H1 (cell line): ENCODE measurements at regions not wholly inside any gene's neighbourhood (a gene's known extent, or its start where the extent isn't known, plus 50 kb on each side); places are given as distances from the start of the nearest gene placed in this dataset.

ENCODE experiments used
- CTCF ChIA-PET: fragments of 300-600 bp; sonication (Branson Sonifier 250); formaldehyde crosslinking; loops from one replicate; lab custom pipeline; 2021; ENCODE audit not compliant: partially characterized antibody; lab: Charles Lee
- POLR2A ChIA-PET: fragments of 300-600 bp; sonication (Branson Sonifier 250); formaldehyde crosslinking; loops from one replicate; lab custom pipeline; 2021; ENCODE audit warnings: inconsistent platforms; ENCODE audit not compliant: partially characterized antibody; lab: Charles Lee
- DNase-seq, 2 experiments: peaks; one replicate each; pipeline versions ENCODE4 v3.0.0 to v3.0.0-alpha.2; 2010 to 2022; ENCODE audit warnings: low spot score in 2 of 2, low read depth in 1 of 2, mixed read lengths in 1 of 2
- FAIRE-seq: peaks from 2 replicates; lab custom pipeline; 2011; peaks lifted over from hg19 to GRCh38; lab: Jason Lieb, UNC
- H2AFZ ChIP-seq: 2 replicates; pipeline ENCODE4 v1.8.1; 2012; ENCODE audit warnings: low read length, inconsistent platforms
- H2AK5ac ChIP-seq: 2 replicates; pipeline ENCODE4 v1.6.1; 2013; ENCODE audit warnings: low read depth, low read length
- H2BK120ac ChIP-seq: replicated peaks from 2 replicates; pipeline ENCODE3; 2013; ENCODE audit warnings: low read depth, low read length, inconsistent platforms
- H2BK12ac ChIP-seq: 2 replicates; pipeline ENCODE4 v1.6.1; 2013; ENCODE audit warnings: low read depth, low read length
- H2BK15ac ChIP-seq: 2 replicates; pipeline ENCODE4 v1.6.1; 2013; ENCODE audit warnings: low read length
- H2BK20ac ChIP-seq: 2 replicates; pipeline ENCODE4 v1.6.1; 2013; ENCODE audit warnings: low read length
- H2BK5ac ChIP-seq: 2 replicates; pipeline ENCODE4 v1.6.1; 2013; ENCODE audit warnings: low read depth, low read length
- H3K14ac ChIP-seq: 2 replicates; pipeline ENCODE4 v1.6.1; 2013; ENCODE audit warnings: inconsistent platforms; ENCODE audit not compliant: insufficient read length
- H3K18ac ChIP-seq: 2 replicates; pipeline ENCODE4 v1.6.1; 2013; ENCODE audit warnings: low read length; ENCODE audit errors: extremely low read depth
- H3K23ac ChIP-seq: 2 replicates; pipeline ENCODE4 v1.6.1; 2013; ENCODE audit warnings: inconsistent platforms; ENCODE audit not compliant: insufficient read length
- H3K23me2 ChIP-seq: 2 replicates; pipeline ENCODE4 v1.6.1; 2013; ENCODE audit warnings: low read depth, low read length
- H3K27ac ChIP-seq: 2 replicates; pipeline ENCODE4 v1.6.1; 2011; ENCODE audit warnings: low read depth, low read length, inconsistent platforms
- H3K27me3 ChIP-seq, 4 experiments: replicated peaks in 1 of 4; 1 replicate in 1 of 4; 2 replicates in 3 of 4; pipeline versions ENCODE4 v1.6.1 to v1.8.1; 2011 to 2013; ENCODE audit warnings: low read length in 3 of 4, mild to moderate bottlenecking in 3 of 4, inconsistent platforms in 2 of 4, mixed read lengths in 2 of 4, moderate library complexity in 1 of 4; ENCODE audit not compliant: control insufficient read depth in 3 of 4, insufficient read depth in 3 of 4; ENCODE audit errors: extremely low read depth in 1 of 4
- H3K36me3 ChIP-seq, 4 experiments: 2 replicates each; pipeline versions ENCODE4 v1.6.1 to v1.8.1; 2011 to 2013; ENCODE audit warnings: mild to moderate bottlenecking in 4 of 4, low read length in 3 of 4, moderate library complexity in 2 of 4, control low read depth in 1 of 4, inconsistent platforms in 1 of 4; ENCODE audit not compliant: insufficient read depth in 4 of 4, control insufficient read depth in 2 of 4
- H3K4ac ChIP-seq: replicated peaks from 2 replicates; pipeline ENCODE3; 2013; ENCODE audit warnings: low read length, low read depth, mixed read lengths, inconsistent platforms; ENCODE audit not compliant: insufficient read length
- H3K4me1 ChIP-seq, 4 experiments: replicated peaks in 1 of 4; 1 replicate in 1 of 4; 2 replicates in 3 of 4; pipeline versions ENCODE4 v1.6.1 to v1.8.1; 2011 to 2013; ENCODE audit warnings: low read length in 3 of 4, inconsistent platforms in 2 of 4, mixed read lengths in 1 of 4; ENCODE audit not compliant: insufficient read depth in 4 of 4, control insufficient read depth in 3 of 4
- H3K4me2 ChIP-seq, 2 experiments: 2 replicates each; pipeline versions ENCODE4 v1.6.1 to v1.8.1; 2011 to 2013; ENCODE audit warnings: low read depth in 2 of 2, low read length in 2 of 2, control low read depth in 1 of 2, inconsistent platforms in 1 of 2, mild to moderate bottlenecking in 1 of 2; ENCODE audit not compliant: insufficient read depth in 1 of 2
- H3K4me3 ChIP-seq, 4 experiments: fragments of 200-600, 300-600 bp in 1 of 4; sonication (generic), shearing (Covaris generic), sonication (Bioruptor Twin) in 1 of 4; 2 replicates each; pipeline versions ENCODE4 v1.5.1 to v1.8.1; 2011 to 2016; ENCODE audit warnings: low read length in 4 of 4, low read depth in 3 of 4, control low read depth in 2 of 4, inconsistent platforms in 2 of 4, mild to moderate bottlenecking in 2 of 4, mixed read lengths in 1 of 4, moderate library complexity in 1 of 4; ENCODE audit not compliant: insufficient read depth in 2 of 4; ENCODE audit errors: extremely low read depth in 1 of 4
- H3K56ac ChIP-seq: replicated peaks from 2 replicates; pipeline ENCODE3; 2013; ENCODE audit warnings: low read depth, mild to moderate bottlenecking, mixed read lengths, low read length, inconsistent platforms; ENCODE audit not compliant: insufficient read length
- H3K79me1 ChIP-seq: 2 replicates; pipeline ENCODE4 v1.6.1; 2013; ENCODE audit warnings: low read depth, low read length, control low read depth
- H3K79me2 ChIP-seq, 2 experiments: 2 replicates each; pipeline versions ENCODE4 v1.6.1 to v1.8.1; 2012 to 2013; ENCODE audit warnings: low read length in 2 of 2, mild to moderate bottlenecking in 2 of 2, inconsistent platforms in 1 of 2; ENCODE audit not compliant: insufficient read depth in 2 of 2, control insufficient read depth in 1 of 2
- H3K9ac ChIP-seq, 4 experiments: replicated peaks in 1 of 4; 1 replicate in 1 of 4; 2 replicates in 3 of 4; pipeline versions ENCODE4 v1.6.1 to v1.8.1; 2011 to 2013; ENCODE audit warnings: low read depth in 3 of 4, low read length in 3 of 4, control low read depth in 2 of 4, mild to moderate bottlenecking in 2 of 4, moderate library complexity in 2 of 4, inconsistent platforms in 1 of 4; ENCODE audit errors: extremely low read depth in 1 of 4
- H3K9me3 ChIP-seq, 2 experiments: 2 replicates each; pipeline versions ENCODE4 v1.6.1 to v1.8.1; 2012 to 2013; ENCODE audit warnings: mild to moderate bottlenecking in 2 of 2, moderate library complexity in 2 of 2, control low read depth in 1 of 2, inconsistent platforms in 1 of 2, low read depth in 1 of 2, low read length in 1 of 2, mixed read lengths in 1 of 2; ENCODE audit not compliant: insufficient read depth in 2 of 2
- H4K20me1 ChIP-seq, 2 experiments: replicated peaks in 1 of 2; 2 replicates each; pipeline versions ENCODE3 to v1.8.1; 2011 to 2013; ENCODE audit warnings: inconsistent platforms in 2 of 2, low read length in 2 of 2, mild to moderate bottlenecking in 1 of 2; ENCODE audit not compliant: insufficient read depth in 2 of 2, control insufficient read depth in 1 of 2
- H4K5ac ChIP-seq: 2 replicates; pipeline ENCODE4 v1.6.1; 2013; ENCODE audit warnings: low read length, low read depth, mixed read lengths, inconsistent platforms; ENCODE audit not compliant: insufficient read length
- H4K8ac ChIP-seq: 2 replicates; pipeline ENCODE4 v1.8.0; 2013; ENCODE audit warnings: mild to moderate bottlenecking, moderate library complexity, low read length, inconsistent platforms; ENCODE audit not compliant: insufficient read depth; ENCODE audit errors: extremely low read depth
- H4K91ac ChIP-seq: replicated peaks from 2 replicates; pipeline ENCODE3; 2013; ENCODE audit warnings: low read length, mixed read lengths, inconsistent platforms; ENCODE audit not compliant: insufficient read length
- MAFK ChIP-seq: IDR thresholded peaks from 2 replicates; pipeline ENCODE4 v1.6.1; 2012; ENCODE audit warnings: low read depth, mild to moderate bottlenecking, improper control_type of control experiment, low read length
- POU5F1 ChIP-seq: IDR thresholded peaks from 2 replicates; pipeline ENCODE4 v1.6.1; 2011; ENCODE audit warnings: low read depth, mild to moderate bottlenecking, low read length, moderate library complexity
- RBBP5 ChIP-seq: IDR thresholded peaks from 2 replicates; pipeline ENCODE4 v1.7.1; 2012; ENCODE audit warnings: low read depth, mild to moderate bottlenecking, inconsistent platforms, low read length, moderate library complexity, borderline replicate concordance
- ZNF274 ChIP-seq: IDR thresholded peaks from 2 replicates; pipeline ENCODE4 v1.7.0; 2012; ENCODE audit warnings: low read length, borderline replicate concordance; ENCODE audit errors: extremely low read depth
- WGBS, 2 experiments: shearing (Covaris generic) in 1 of 2; methylation state at CpG; one replicate each; pipeline versions ENCODE4 v1.1.6 to v1.1.7; 2013 to 2015; ENCODE audit warnings: low lambda C conversion rate in 2 of 2, mixed read lengths in 2 of 2, inconsistent platforms in 1 of 2, low coverage in 1 of 2, missing lambda C conversion rate in 1 of 2; ENCODE audit not compliant: insufficient replicate concordance in 2 of 2, insufficient coverage in 1 of 2, insufficient read length in 1 of 2; ENCODE audit errors: extremely low coverage in 1 of 2, missing lambda C conversion rate in 1 of 2; 5-methylcytosine and 5-hydroxymethylcytosine counted together

GRCh38 chr1:187070076-187070475 lies 241.3 kb downstream of the PLA2G4A start:
- Histone ChIP-seq H3K4me1 (no peaks in the 10 kb centered on the region), H3K23ac (no peak overlapping the region), H2BK15ac (no peak overlapping the region), H3K79me1 (no peaks in the 10 kb centered on the region), H3K9ac (no peak overlapping the region), H3K79me2 (no peaks in the 10 kb centered on the region), H3K18ac (no peak overlapping the region), H3K27ac (no peak overlapping the region), H4K8ac (no peak overlapping the region), H4K5ac (no peak overlapping the region), H3K4ac (no peak overlapping the region), H3K14ac (no peak overlapping the region), H3K23me2 (no peaks in the 10 kb centered on the region), H2BK120ac (peak overlapping the region; percentile 43), H2BK5ac (no peak overlapping the region), H2AK5ac (no peak overlapping the region), H3K36me3 (no peaks in the 10 kb centered on the region), H4K91ac (no peak overlapping the region), H2BK12ac (no peak overlapping the region), H3K4me3 (no peak overlapping the region), H3K27me3 (no peaks in the 10 kb centered on the region), H3K4me2 (no peak overlapping the region), H2AFZ (0 out of 2 replicates have a peak overlapping the region, but pooled peaks have one; percentile 34), H3K9me3 (peaks cover 0 to 6% of the 10 kb centered on the region in 2 experiments; a peak in 1 of 4 replicates), H2BK20ac (no peak overlapping the region), H3K56ac (no peak overlapping the region), H4K20me1 (no peaks in the 10 kb centered on the region)
- 65% methylated on average over 3 of the region's 3 CpGs; no CpG with 5 or more reads in 1 of the 2 experiments for WGBS, 2 experiments
- DNase-seq (no peak), FAIRE-seq (no peak)
- CTCF ChIA-PET, result interaction anchor here (1.6 to 1.7 kb wide), 2 partner anchors 16 to 18 kb away, joined by 3 to 5 read pairs; no protein-coding TSS in a partner anchor
- TF ChIP-seq POU5F1, result no peak
- TF ChIP-seq MAFK, result no peak
- no peak for TF ChIP-seq ZNF274
- TF ChIP-seq RBBP5, result no peak
- POLR2A ChIA-PET, result no interaction called here
